NCI-H748 treated with DMSO at 0.1 percent for 48 hours (cell line): ENCODE measurements at regions not wholly inside any gene's neighbourhood (a gene's known extent, or its start where the extent isn't known, plus 50 kb on each side); places are given as distances from the start of the nearest gene placed in this dataset.
"Not testable (repeated sequence)": the region's sequence is repeated elsewhere in the genome, so short reads cannot be mapped to it uniquely, and the experiment has no call there.

Source experiments
- DNase-seq: peaks from one replicate; lab custom pipeline; 2025; lab: John Stamatoyannopoulos, UW

DNA sequence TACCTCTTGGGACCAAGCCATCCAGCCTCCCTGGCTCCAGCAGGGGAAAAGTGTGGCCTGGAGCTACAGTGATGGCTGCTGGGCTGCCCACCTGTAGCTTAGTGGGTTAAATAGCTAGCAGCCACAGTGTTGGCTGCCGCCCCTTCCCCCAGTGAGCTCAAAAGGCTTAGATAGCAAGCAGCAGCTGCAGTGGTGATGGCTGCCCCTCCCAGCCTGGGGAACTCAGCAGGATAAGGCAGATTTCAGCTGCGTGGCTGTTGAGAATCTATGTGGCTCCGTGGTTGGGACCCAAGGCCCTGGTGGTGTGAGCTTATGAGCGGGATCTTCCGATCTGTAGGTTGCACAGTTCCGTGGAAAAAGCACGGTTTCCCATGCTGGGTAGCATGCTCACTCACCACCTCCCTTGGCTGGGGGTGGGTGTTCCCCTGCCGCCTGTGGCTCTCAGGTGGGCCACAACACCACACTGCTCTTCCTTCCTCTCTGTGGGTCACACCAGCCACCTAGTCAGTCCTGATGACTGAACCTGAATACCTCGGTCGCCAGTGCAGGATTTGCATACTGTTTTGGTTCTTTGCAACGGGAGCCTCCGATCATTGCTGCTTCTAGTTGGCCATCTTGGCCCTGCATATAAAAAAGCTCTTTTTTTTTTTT is 946.5 kb upstream of the FAM98A start:
- DNase-seq: no peak

DNA sequence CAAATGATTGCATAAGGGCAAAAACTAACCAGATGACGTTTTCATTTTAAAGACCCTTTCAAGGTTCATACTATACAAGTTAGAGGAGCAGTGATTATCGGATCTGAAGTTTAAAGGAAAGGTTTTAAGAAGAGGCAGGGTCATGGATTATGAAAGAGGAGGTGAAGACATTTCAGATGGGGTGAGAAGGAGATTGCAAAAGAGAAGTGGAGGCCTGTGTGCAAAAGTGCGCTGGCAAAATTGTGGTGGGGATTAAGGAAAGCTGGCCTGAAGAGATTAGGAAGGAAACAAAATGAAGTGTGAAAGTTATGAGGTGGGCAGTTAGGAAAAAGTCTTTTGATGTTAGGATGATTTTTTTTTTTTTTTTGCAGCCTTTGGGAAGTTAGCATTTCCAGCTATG is 935.7 kb upstream of the FAM98A start:
- DNase-seq: no peak

GRCh38 chr2:34534341-34534740 is 935.2 kb upstream of the FAM98A start:
- DNase-seq: no peak

- DNase-seq: no peak
Measured at GRCh38 chr2:34533585-34534183, 934.6 kb upstream of the FAM98A start.

- no peak for DNase-seq
Measured at GRCh38 chr2:34529965-34530364, 930.9 kb upstream of the FAM98A start.

GRCh38 chr2:34523958-34524514 is 924.9 kb upstream of the FAM98A start:
- DNase-seq: no peak

GRCh38 chr2:34519659-34520058 is 920.6 kb upstream of the FAM98A start:
- no peak for DNase-seq

DNA sequence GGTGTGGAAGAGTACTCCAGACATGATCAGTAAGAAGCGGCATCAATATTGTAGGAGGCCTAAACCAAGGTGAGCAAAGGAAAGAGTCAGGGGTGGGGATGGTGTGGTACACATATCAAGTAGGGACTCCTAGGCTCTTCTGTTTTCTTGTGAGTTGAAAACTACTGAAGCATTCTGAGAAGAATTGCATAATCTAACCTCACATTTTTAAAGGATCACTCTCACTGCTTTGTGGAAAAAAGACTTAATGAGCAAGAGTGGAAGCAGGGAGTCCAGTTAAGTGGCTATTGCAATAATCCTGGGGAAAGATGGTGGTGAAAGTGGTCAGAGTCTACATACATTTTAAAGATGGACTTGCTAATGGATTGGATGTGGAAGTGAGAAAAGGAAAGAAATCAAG is 899.5 kb upstream of the FAM98A start:
- DNase-seq: no peak

GRCh38 chr2:34494192-34494591 is 895.1 kb upstream of the FAM98A start:
- DNase-seq: not testable (repeated sequence)

GRCh38 chr2:34492561-34493455 is 893.7 kb upstream of the FAM98A start:
- no peak for DNase-seq

GRCh38 chr2:34486965-34487364 is 887.9 kb upstream of the FAM98A start:
- no peak for DNase-seq

GRCh38 chr2:34481542-34481941 is 882.4 kb upstream of the FAM98A start:
- no peak for DNase-seq

- no peak for DNase-seq
Measured at GRCh38 chr2:34480366-34480765, 881.3 kb upstream of the FAM98A start.

GRCh38 chr2:34475156-34475555 is 876.1 kb upstream of the FAM98A start:
- DNase-seq: no peak

DNA sequence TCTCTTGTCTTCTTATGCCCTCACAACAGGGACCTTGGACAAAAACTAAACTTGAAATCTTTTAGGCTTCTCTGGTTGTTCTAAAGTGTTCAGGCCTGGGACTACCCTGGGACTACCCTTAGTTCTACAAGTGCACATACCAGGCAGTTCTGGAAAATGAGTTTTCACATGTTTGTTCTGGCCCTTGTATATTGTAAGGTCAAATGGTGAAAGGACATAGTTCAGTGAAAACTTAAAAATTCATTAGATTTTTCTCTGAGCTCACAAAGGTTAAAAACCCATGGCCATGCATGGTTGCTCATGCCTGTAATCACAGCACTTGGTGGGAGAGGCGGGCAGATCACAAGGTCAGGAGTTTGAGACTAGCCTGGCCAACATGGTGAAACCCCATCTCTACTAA is 875.5 kb upstream of the FAM98A start:
- DNase-seq: no peak

DNA sequence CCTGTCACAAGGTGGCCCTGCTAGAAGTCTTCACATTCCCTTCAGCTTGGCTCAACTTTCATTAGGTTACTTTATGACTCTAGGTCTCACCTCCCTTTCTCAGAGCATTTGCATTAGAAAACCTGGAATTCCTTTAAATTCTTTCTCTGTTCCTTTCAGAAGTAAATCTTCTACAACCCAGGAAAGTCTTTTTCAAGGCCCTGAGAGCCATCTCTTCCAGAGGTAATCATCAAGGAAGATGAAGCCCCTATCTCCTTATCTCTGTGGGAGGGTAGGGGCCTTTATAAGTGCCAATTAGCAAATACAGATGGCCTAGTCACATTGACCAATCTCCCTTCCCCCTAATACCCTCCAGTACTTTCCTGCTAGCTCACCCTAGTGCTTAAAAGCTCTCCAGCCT is 848.0 kb upstream of the FAM98A start:
- DNase-seq: no peak

- no peak for DNase-seq
Measured at GRCh38 chr2:34423301-34423700, 824.2 kb upstream of the FAM98A start.

DNA sequence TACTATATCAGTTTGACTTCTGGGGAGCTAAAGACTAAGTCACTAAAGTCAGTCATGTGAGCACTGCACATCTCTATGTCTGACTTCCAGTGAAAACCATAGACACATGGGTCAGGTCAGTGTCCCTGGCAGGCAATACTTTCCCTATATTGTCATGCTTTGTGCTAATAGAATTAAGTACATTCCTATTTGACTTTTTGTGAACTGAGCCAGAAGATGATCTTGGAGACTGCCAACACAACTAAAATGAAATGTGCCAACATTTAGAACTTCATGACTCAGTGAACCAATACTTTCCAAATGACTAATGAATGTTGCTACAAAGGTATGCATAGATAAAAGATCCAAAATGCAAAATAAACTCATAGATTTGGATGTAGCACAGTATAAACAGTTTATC is 820.8 kb upstream of the FAM98A start:
- no peak for DNase-seq

- DNase-seq: no peak
Measured at GRCh38 chr2:34416856-34417255, 817.8 kb upstream of the FAM98A start.

GRCh38 chr2:34414856-34415255 is 815.8 kb upstream of the FAM98A start:
- DNase-seq: no peak

- no peak for DNase-seq
Measured at GRCh38 chr2:34408100-34408499, 809.0 kb upstream of the FAM98A start.

- DNase-seq: no peak
Measured at GRCh38 chr2:34403512-34403911, 804.4 kb upstream of the FAM98A start.

- DNase-seq: no peak
Measured at GRCh38 chr2:34402376-34402775, 803.3 kb upstream of the FAM98A start.
